CD4-positive, CD25-positive, alpha-beta regulatory T cell (primary cell): ENCODE measurements at regions not wholly inside any gene's neighbourhood (a gene's known extent, or its start where the extent isn't known, plus 50 kb on each side); places are given as distances from the start of the nearest gene placed in this dataset.
"Not testable (repeated sequence)": the region's sequence is repeated elsewhere in the genome, so short reads cannot be mapped to it uniquely, and the experiment has no call there.

Source experiments
- ATAC-seq, 2 donors: fragments of 150-1000 bp; cut with Tn5 transposase; one replicate each; pipeline ENCODE4 v1.10.0; 2021; ENCODE audit warnings: low read depth in 2 of 2, moderate number of reproducible peaks in 2 of 2, moderate library complexity in 1 of 2
- DNase-seq, 3 donors: peaks; one replicate each; pipeline versions ENCODE4 v3.0.0 to v3.0.0-alpha.2; 2012 to 2022; ENCODE audit warnings: mixed read lengths in 1 of 3
- H3K27ac ChIP-seq: one replicate; pipeline ENCODE4 v1.7.0; 2013; ENCODE audit warnings: mild to moderate bottlenecking, low read length; ENCODE audit not compliant: insufficient read depth, poor library complexity, severe bottlenecking
- H3K27me3 ChIP-seq: one replicate; pipeline ENCODE4 v1.7.0; 2013; ENCODE audit warnings: low read length; ENCODE audit not compliant: control insufficient read depth, insufficient read depth
- H3K36me3 ChIP-seq: one replicate; pipeline ENCODE4 v1.7.0; 2013; ENCODE audit warnings: mild to moderate bottlenecking, low read length, moderate library complexity; ENCODE audit not compliant: control insufficient read depth, insufficient read depth
- H3K4me1 ChIP-seq: 2 replicates; pipeline ENCODE4 v1.7.0; 2013; ENCODE audit warnings: mild to moderate bottlenecking, low read length; ENCODE audit not compliant: insufficient read depth, control insufficient read depth, poor library complexity, severe bottlenecking
- H3K4me3 ChIP-seq: one replicate; pipeline ENCODE4 v1.7.0; 2013; ENCODE audit warnings: low read depth, mild to moderate bottlenecking, low read length, moderate library complexity
- H3K9me3 ChIP-seq, 2 experiments: 1 replicate in 1 of 2; 2 replicates in 1 of 2; pipeline ENCODE4 v1.7.0; 2013; ENCODE audit warnings: low read length in 2 of 2, mild to moderate bottlenecking in 1 of 2, moderate library complexity in 1 of 2; ENCODE audit not compliant: control insufficient read depth in 2 of 2
- H3K27ac Mint-ChIP-seq, 3 donors: one replicate each; pipeline ENCODE4 v1.8.0; 2020 to 2022; ENCODE audit warnings: mild to moderate bottlenecking in 3 of 3, mixed read lengths in 3 of 3, moderate library complexity in 2 of 3
- H3K27me3 Mint-ChIP-seq: one replicate; pipeline ENCODE4 v1.8.0; 2022; ENCODE audit warnings: mild to moderate bottlenecking, mixed read lengths
- H3K36me3 Mint-ChIP-seq: one replicate; pipeline ENCODE4 v1.8.0; 2020; ENCODE audit warnings: mixed read lengths
- H3K4me1 Mint-ChIP-seq, 4 donors: one replicate each; pipeline ENCODE4 v1.8.0; 2020 to 2022; ENCODE audit warnings: mixed read lengths in 4 of 4, mild to moderate bottlenecking in 1 of 4
- H3K4me3 Mint-ChIP-seq, 4 donors: one replicate each; pipeline ENCODE4 v1.8.0; 2020 to 2022; ENCODE audit warnings: mild to moderate bottlenecking in 4 of 4, mixed read lengths in 4 of 4, moderate library complexity in 3 of 4
- H3K9me3 Mint-ChIP-seq, 7 donors: one replicate each; pipeline ENCODE4 v1.8.0; 2020 to 2022; ENCODE audit warnings: mixed read lengths in 7 of 7, mild to moderate bottlenecking in 3 of 7, moderate library complexity in 2 of 7

- Histone ChIP-seq H3K4me1 (no peaks in the 10 kb centered on the region), H3K27ac (no peak overlapping the region), H3K36me3 (no peaks in the 10 kb centered on the region), H3K27me3 (no peaks in the 10 kb centered on the region), H3K9me3 (no peaks in the 10 kb centered on the region), H3K4me3 (no peak overlapping the region)
- Mint-ChIP-seq H3K4me3 (no peak overlapping the region), H3K27me3 (no peaks in the 10 kb centered on the region), H3K27ac (no peak overlapping the region), H3K36me3 (no peaks in the 10 kb centered on the region), H3K9me3 (peaks cover 0 to 13% (median 9%) of the 10 kb centered on the region in 7 donors), H3K4me1 (no peaks in the 10 kb centered on the region)
- ATAC-seq (no peak), DNase-seq (no peak)
Measured at GRCh38 chr13:87206708-87207107, 464.5 kb upstream of the SLITRK5 start.

- Mint-ChIP-seq H3K36me3 (no peaks in the 10 kb centered on the region), H3K9me3 (peaks cover 0 to 14% (median 8%) of the 10 kb centered on the region in 7 donors), H3K27me3 (no peaks in the 10 kb centered on the region), H3K4me3 (no peak overlapping the region), H3K27ac (no peak overlapping the region), H3K4me1 (no peaks in the 10 kb centered on the region)
- ATAC-seq (no peak), DNase-seq (no peak)
- Histone ChIP-seq H3K36me3 (no peaks in the 10 kb centered on the region), H3K4me3 (no peak overlapping the region), H3K27ac (no peak overlapping the region), H3K4me1 (no peaks in the 10 kb centered on the region), H3K9me3 (no peaks in the 10 kb centered on the region), H3K27me3 (no peaks in the 10 kb centered on the region)
Measured at GRCh38 chr13:87207280-87208003, 463.7 kb upstream of the SLITRK5 start.

GRCh38 chr13:87208636-87209035 is 462.5 kb upstream of the SLITRK5 start:
- no peak overlapping the region for H3K27ac Mint-ChIP-seq
- no peaks in the 10 kb centered on the region for H3K36me3 ChIP-seq
- H3K27ac ChIP-seq, result no peak overlapping the region
- H3K9me3 Mint-ChIP-seq, result peaks cover 0 to 15% (median 9%) of the 10 kb centered on the region in 7 donors
- no peak overlapping the region for H3K4me3 Mint-ChIP-seq
- ATAC-seq, result no peak
- H3K27me3 ChIP-seq, result no peaks in the 10 kb centered on the region
- H3K4me1 ChIP-seq, result no peaks in the 10 kb centered on the region
- no peaks in the 10 kb centered on the region for H3K36me3 Mint-ChIP-seq
- no peaks in the 10 kb centered on the region for H3K9me3 ChIP-seq
- H3K27me3 Mint-ChIP-seq, result no peaks in the 10 kb centered on the region
- H3K4me3 ChIP-seq, result no peak overlapping the region
- no peaks in the 10 kb centered on the region for H3K4me1 Mint-ChIP-seq
- no peak for DNase-seq

GRCh38 chr13:87234981-87235380 is 436.2 kb upstream of the SLITRK5 start:
- Histone ChIP-seq H3K27ac (no peak overlapping the region), H3K27me3 (no peaks in the 10 kb centered on the region), H3K4me3 (no peak overlapping the region), H3K36me3 (no peaks in the 10 kb centered on the region), H3K4me1 (no peaks in the 10 kb centered on the region), H3K9me3 (peaks cover 6 to 8% of the 10 kb centered on the region in 2 experiments)
- Mint-ChIP-seq H3K4me3 (no peak overlapping the region), H3K27me3 (no peaks in the 10 kb centered on the region), H3K9me3 (peaks cover 2 to 25% (median 9%) of the 10 kb centered on the region in 7 donors), H3K27ac (no peak overlapping the region), H3K4me1 (no peaks in the 10 kb centered on the region), H3K36me3 (no peaks in the 10 kb centered on the region)
- no peak for ATAC-seq
- DNase-seq, result no peak

- no peaks in the 10 kb centered on the region for H3K4me1 ChIP-seq
- H3K36me3 ChIP-seq, result no peaks in the 10 kb centered on the region
- H3K4me3 ChIP-seq, result no peak overlapping the region
- H3K9me3 ChIP-seq, result peaks cover 6 to 8% of the 10 kb centered on the region in 2 experiments
- no peak overlapping the region for H3K27ac ChIP-seq
- ATAC-seq (no peak), DNase-seq (no peak)
- Mint-ChIP-seq H3K9me3 (peaks cover 2 to 18% (median 8%) of the 10 kb centered on the region in 7 donors), H3K27me3 (no peaks in the 10 kb centered on the region), H3K4me1 (no peaks in the 10 kb centered on the region), H3K36me3 (no peaks in the 10 kb centered on the region), H3K4me3 (no peak overlapping the region), H3K27ac (no peak overlapping the region)
- no peaks in the 10 kb centered on the region for H3K27me3 ChIP-seq
Measured at GRCh38 chr13:87235621-87236020, 435.6 kb upstream of the SLITRK5 start.

- Mint-ChIP-seq H3K27me3 (no peaks in the 10 kb centered on the region), H3K27ac (no peak overlapping the region), H3K9me3 (peaks cover 4 to 11% (median 7%) of the 10 kb centered on the region in 7 donors), H3K4me3 (no peak overlapping the region), H3K36me3 (no peaks in the 10 kb centered on the region), H3K4me1 (no peaks in the 10 kb centered on the region)
- H3K4me1 ChIP-seq, result no peaks in the 10 kb centered on the region
- H3K4me3 ChIP-seq, result no peak overlapping the region
- ATAC-seq (no peak), DNase-seq (no peak)
- H3K27me3 ChIP-seq, result no peaks in the 10 kb centered on the region
- peaks cover 0 to 5% of the 10 kb centered on the region in 2 experiments for H3K9me3 ChIP-seq
- H3K27ac ChIP-seq, result no peak overlapping the region
- no peaks in the 10 kb centered on the region for H3K36me3 ChIP-seq
Measured at GRCh38 chr13:87244256-87244890, 426.8 kb upstream of the SLITRK5 start.

GRCh38 chr13:87249847-87250246 is 421.3 kb upstream of the SLITRK5 start:
- H3K36me3 Mint-ChIP-seq, H3K27ac ChIP-seq, H3K4me1 Mint-ChIP-seq, H3K4me3 Mint-ChIP-seq, H3K4me3 ChIP-seq, H3K27ac Mint-ChIP-seq, H3K36me3 ChIP-seq, H3K9me3 ChIP-seq, H3K27me3 ChIP-seq, H3K27me3 Mint-ChIP-seq, ATAC-seq, H3K4me1 ChIP-seq, DNase-seq: not testable (repeated sequence)
- peaks cover 2 to 11% (median 7%) of the 10 kb centered on the region in 7 donors for H3K9me3 Mint-ChIP-seq

GRCh38 chr13:87255394-87255793 is 415.8 kb upstream of the SLITRK5 start:
- no peak overlapping the region for H3K4me3 ChIP-seq
- no peak overlapping the region for H3K27ac ChIP-seq
- DNase-seq (no peak), ATAC-seq (no peak)
- no peaks in the 10 kb centered on the region for H3K36me3 ChIP-seq
- H3K4me1 ChIP-seq, result no peaks in the 10 kb centered on the region
- Mint-ChIP-seq H3K36me3 (no peaks in the 10 kb centered on the region), H3K4me3 (no peak overlapping the region), H3K9me3 (peaks cover 2 to 14% (median 6%) of the 10 kb centered on the region in 7 donors), H3K27me3 (no peaks in the 10 kb centered on the region), H3K4me1 (no peaks in the 10 kb centered on the region), H3K27ac (no peak overlapping the region)
- H3K27me3 ChIP-seq, result no peaks in the 10 kb centered on the region
- no peaks in the 10 kb centered on the region for H3K9me3 ChIP-seq
